ENCODE measurements at regions not wholly inside any gene's neighbourhood (a gene's known extent, or its start where the extent isn't known, plus 50 kb on each side); places are given as distances from the start of the nearest gene placed in this dataset.

- H3K4me3 ChIP-seq (replicated peaks; ENCODE audit: low read depth, low read length): no peak overlapping the region
- DNase-seq (ENCODE audit: low read depth): no peak
- TF ChIP-seq CTCF (IDR thresholded peaks at IDR 0.05; ENCODE audit: low read length, missing control alignments): no peak
Observed at GRCh38 chr17:43327421-43327820, 71.4 kb upstream of the ARL4D start.

- no peak overlapping the region for H3K4me3 ChIP-seq (replicated peaks; ENCODE audit: low read depth, low read length)
- no peak for TF ChIP-seq CTCF (IDR thresholded peaks at IDR 0.05; ENCODE audit: low read length, missing control alignments)
- DNase-seq (ENCODE audit: low read depth): no peak
Observed at GRCh38 chr17:43326490-43327275, 72.1 kb upstream of the ARL4D start.

GRCh38 chr17:43324205-43324893 is 74.4 kb upstream of the ARL4D start:
- TF ChIP-seq CTCF (IDR thresholded peaks at IDR 0.05; ENCODE audit: low read length, missing control alignments): no peak
- no peak for DNase-seq (ENCODE audit: low read depth)
- no peak overlapping the region for H3K4me3 ChIP-seq (replicated peaks; ENCODE audit: low read depth, low read length)

- no peak for DNase-seq (ENCODE audit: low read depth)
- no peak overlapping the region for H3K4me3 ChIP-seq (replicated peaks; ENCODE audit: low read depth, low read length)
- TF ChIP-seq CTCF (IDR thresholded peaks at IDR 0.05; ENCODE audit: low read length, missing control alignments): no peak
Observed at GRCh38 chr17:43319293-43320124, 79.3 kb upstream of the ARL4D start.

- DNase-seq (ENCODE audit: low read depth): no peak
- H3K4me3 ChIP-seq (replicated peaks; ENCODE audit: low read depth, low read length): no peak overlapping the region
- TF ChIP-seq CTCF (IDR thresholded peaks at IDR 0.05; ENCODE audit: low read length, missing control alignments): no peak
Observed at GRCh38 chr17:43316522-43317142, 82.2 kb upstream of the ARL4D start.

GRCh38 chr17:43315858-43316521 is 82.2 kb upstream of the RNU2-1 start:
- TF ChIP-seq CTCF (IDR thresholded peaks at IDR 0.05; ENCODE audit: low read length, missing control alignments): no peak
- no peak overlapping the region for H3K4me3 ChIP-seq (replicated peaks; ENCODE audit: low read depth, low read length)
- DNase-seq (ENCODE audit: low read depth): no peak
